ENCODE measurements at regions not wholly inside any gene's neighbourhood (a gene's known extent, or its start where the extent isn't known, plus 50 kb on each side); places are given as distances from the start of the nearest gene placed in this dataset.

- TF ChIP-seq, protein P1, sequence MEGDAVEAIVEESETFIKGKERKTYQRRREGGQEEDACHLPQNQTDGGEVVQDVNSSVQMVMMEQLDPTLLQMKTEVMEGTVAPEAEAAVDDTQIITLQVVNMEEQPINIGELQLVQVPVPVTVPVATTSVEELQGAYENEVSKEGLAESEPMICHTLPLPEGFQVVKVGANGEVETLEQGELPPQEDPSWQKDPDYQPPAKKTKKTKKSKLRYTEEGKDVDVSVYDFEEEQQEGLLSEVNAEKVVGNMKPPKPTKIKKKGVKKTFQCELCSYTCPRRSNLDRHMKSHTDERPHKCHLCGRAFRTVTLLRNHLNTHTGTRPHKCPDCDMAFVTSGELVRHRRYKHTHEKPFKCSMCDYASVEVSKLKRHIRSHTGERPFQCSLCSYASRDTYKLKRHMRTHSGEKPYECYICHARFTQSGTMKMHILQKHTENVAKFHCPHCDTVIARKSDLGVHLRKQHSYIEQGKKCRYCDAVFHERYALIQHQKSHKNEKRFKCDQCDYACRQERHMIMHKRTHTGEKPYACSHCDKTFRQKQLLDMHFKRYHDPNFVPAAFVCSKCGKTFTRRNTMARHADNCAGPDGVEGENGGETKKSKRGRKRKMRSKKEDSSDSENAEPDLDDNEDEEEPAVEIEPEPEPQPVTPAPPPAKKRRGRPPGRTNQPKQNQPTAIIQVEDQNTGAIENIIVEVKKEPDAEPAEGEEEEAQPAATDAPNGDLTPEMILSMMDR (conservative IDR thresholded peaks at IDR 0.05; ENCODE audit: low read length) = no peak
- TF ChIP-seq EZH2phosphoT487 (IDR thresholded peaks at IDR 0.05; ENCODE audit: borderline replicate concordance, low read depth, low read length) = no peak
Measured at GRCh38 chr5:20245432-20245974, 257.5 kb upstream of the CDH18 start.

Data from OCI-LY7 (cell line).